SK-N-SH (cell line): ENCODE measurements at regions not wholly inside any gene's neighbourhood (a gene's known extent, or its start where the extent isn't known, plus 50 kb on each side); places are given as distances from the start of the nearest gene placed in this dataset.

Experiments used
- EP300 ChIP-seq, 2 experiments: IDR thresholded peaks; 2 replicates each; pipeline versions ENCODE4 v1.4.0 to v1.6.1; 2012; ENCODE audit warnings: borderline replicate concordance in 1 of 2, low read depth in 1 of 2, low read length in 1 of 2
- EZH2phosphoT487 ChIP-seq: fragments of 200-600 bp; sonication (generic); IDR thresholded peaks from 2 replicates; pipeline ENCODE4 v1.6.1; 2017; ENCODE audit warnings: low read depth, mixed run types, mild to moderate bottlenecking, antibody characterized with exemption, moderate library complexity, borderline replicate concordance
- GABPA ChIP-seq: IDR thresholded peaks from 2 replicates; pipeline ENCODE4 v1.4.0; 2012; ENCODE audit warnings: low read depth, mild to moderate bottlenecking
- ZBTB33 ChIP-seq: IDR thresholded peaks from 2 replicates; pipeline ENCODE4 v1.4.0; 2012; ENCODE audit warnings: low read depth, borderline replicate concordance
- TF ChIP-seq, protein P1 (sequence below): fragments of 200-600 bp; sonication (generic); IDR thresholded peaks from 2 replicates; pipeline ENCODE4 v1.6.1; 2017; ENCODE audit warnings: antibody characterized with exemption, mild to moderate bottlenecking, moderate library complexity

DNA sequence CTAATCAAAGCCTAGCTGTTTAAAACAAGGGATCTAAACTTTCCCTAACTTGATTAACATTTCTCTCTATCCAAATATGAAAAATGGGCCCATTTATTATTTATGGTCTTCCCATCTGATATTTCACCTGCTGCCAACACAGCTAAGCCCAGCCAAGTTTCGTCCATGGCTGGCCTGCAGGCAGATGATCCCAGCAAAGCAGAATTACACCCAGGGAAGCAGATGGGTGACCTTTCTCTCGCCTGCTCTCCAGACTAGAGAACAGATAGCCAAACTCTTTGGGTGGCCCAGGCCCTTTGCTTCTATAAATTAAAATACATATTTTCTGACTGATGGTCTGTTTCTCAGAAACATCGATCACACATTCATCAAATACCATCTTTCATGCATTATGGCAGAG lies 1038.8 kb downstream of the AGBL1 start:
- TF ChIP-seq EZH2phosphoT487, result no peak
- TF ChIP-seq, protein P1, sequence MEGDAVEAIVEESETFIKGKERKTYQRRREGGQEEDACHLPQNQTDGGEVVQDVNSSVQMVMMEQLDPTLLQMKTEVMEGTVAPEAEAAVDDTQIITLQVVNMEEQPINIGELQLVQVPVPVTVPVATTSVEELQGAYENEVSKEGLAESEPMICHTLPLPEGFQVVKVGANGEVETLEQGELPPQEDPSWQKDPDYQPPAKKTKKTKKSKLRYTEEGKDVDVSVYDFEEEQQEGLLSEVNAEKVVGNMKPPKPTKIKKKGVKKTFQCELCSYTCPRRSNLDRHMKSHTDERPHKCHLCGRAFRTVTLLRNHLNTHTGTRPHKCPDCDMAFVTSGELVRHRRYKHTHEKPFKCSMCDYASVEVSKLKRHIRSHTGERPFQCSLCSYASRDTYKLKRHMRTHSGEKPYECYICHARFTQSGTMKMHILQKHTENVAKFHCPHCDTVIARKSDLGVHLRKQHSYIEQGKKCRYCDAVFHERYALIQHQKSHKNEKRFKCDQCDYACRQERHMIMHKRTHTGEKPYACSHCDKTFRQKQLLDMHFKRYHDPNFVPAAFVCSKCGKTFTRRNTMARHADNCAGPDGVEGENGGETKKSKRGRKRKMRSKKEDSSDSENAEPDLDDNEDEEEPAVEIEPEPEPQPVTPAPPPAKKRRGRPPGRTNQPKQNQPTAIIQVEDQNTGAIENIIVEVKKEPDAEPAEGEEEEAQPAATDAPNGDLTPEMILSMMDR, result no peak
- no peak for TF ChIP-seq ZBTB33
- no peak for TF ChIP-seq GABPA
- no peak for TF ChIP-seq EP300 (IDR thresholded peaks at IDR 0.05; ENCODE audit: borderline replicate concordance in 1 of 2, low read depth in 1 of 2, low read length in 1 of 2)
